BLaER1 (cell line): ENCODE measurements at regions not wholly inside any gene's neighbourhood (a gene's known extent, or its start where the extent isn't known, plus 50 kb on each side); places are given as distances from the start of the nearest gene placed in this dataset.

Experiments used
- H3K27ac ChIP-seq: shearing (Covaris generic); formaldehyde crosslinking; 2 replicates; pipeline ENCODE4 v1.8.1; 2022
- H3K27me3 ChIP-seq: shearing (Covaris generic); formaldehyde crosslinking; 2 replicates; pipeline ENCODE4 v1.8.1; 2022
- H3K36me3 ChIP-seq: shearing (Covaris generic); formaldehyde crosslinking; 2 replicates; pipeline ENCODE4 v1.8.1; 2022
- H3K4me1 ChIP-seq: shearing (Covaris generic); formaldehyde crosslinking; 2 replicates; pipeline ENCODE4 v1.8.1; 2022
- H3K4me2 ChIP-seq: shearing (Covaris generic); formaldehyde crosslinking; 2 replicates; pipeline ENCODE4 v1.8.1; 2022
- H3K4me3 ChIP-seq: shearing (Covaris generic); formaldehyde crosslinking; 2 replicates; pipeline ENCODE4 v1.8.1; 2022
- H3K9ac ChIP-seq: shearing (Covaris generic); formaldehyde crosslinking; 2 replicates; pipeline ENCODE4 v1.8.1; 2022
- H3K9me3 ChIP-seq: shearing (Covaris generic); formaldehyde crosslinking; 2 replicates; pipeline ENCODE4 v1.8.1; 2022
- H4K20me1 ChIP-seq: shearing (Covaris generic); formaldehyde crosslinking; 2 replicates; pipeline ENCODE4 v1.8.1; 2022
- Cebpa-rat ChIP-seq: shearing (Covaris generic); IDR thresholded peaks from 2 replicates; pipeline ENCODE4 v1.8.1; 2022

- Histone ChIP-seq H3K9me3 (peaks cover 13% of the 10 kb centered on the region; the same call in 1 of the 2 replicates), H3K4me1 (peaks cover 21% of the 10 kb centered on the region), H3K36me3 (no peaks in the 10 kb centered on the region), H3K27ac (peak overlapping the region; percentile 72), H3K4me3 (no peak overlapping the region), H3K4me2 (peak overlapping the region; percentile 71), H3K9ac (no peak overlapping the region), H4K20me1 (no peaks in the 10 kb centered on the region), H3K27me3 (no peaks in the 10 kb centered on the region)
- no peak for TF ChIP-seq Cebpa-rat
Measured at GRCh38 chr13:90237852-90238251, 1109.6 kb upstream of the MIR17HG start.

DNA sequence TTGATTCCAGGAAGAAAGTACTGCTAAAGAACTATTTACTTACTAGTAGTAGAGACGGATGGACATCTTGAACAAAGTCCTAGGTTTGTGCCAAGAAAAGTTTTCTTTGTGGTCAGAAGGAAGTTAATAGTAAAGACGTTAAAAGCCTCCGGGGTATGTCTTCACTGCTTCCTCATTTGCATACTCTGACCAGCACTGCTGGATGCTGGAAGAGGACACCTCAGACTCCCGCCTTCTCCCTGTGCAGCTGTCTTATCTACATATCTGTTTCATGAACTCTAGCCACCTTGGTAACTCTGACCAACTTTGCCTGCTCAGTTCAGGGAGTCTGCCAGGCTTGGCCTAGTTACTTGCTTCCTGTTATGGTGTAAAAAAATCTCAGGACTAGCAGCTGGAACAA lies 1109.1 kb upstream of the MIR17HG start:
- H3K4me3 ChIP-seq, result peak overlapping the region; percentile 48; the same call in 1 of the 2 replicates
- H4K20me1 ChIP-seq, result no peaks in the 10 kb centered on the region
- H3K9me3 ChIP-seq, result peaks cover 13% of the 10 kb centered on the region; the same call in 1 of the 2 replicates
- no peaks in the 10 kb centered on the region for H3K27me3 ChIP-seq
- peak overlapping the region; percentile 61; the same call in 1 of the 2 replicates for H3K9ac ChIP-seq
- no peaks in the 10 kb centered on the region for H3K36me3 ChIP-seq
- no peak for TF ChIP-seq Cebpa-rat
- peaks cover 21% of the 10 kb centered on the region for H3K4me1 ChIP-seq
- peak overlapping the region; percentile 71 for H3K4me2 ChIP-seq
- H3K27ac ChIP-seq, result peak overlapping the region; percentile 72

DNA sequence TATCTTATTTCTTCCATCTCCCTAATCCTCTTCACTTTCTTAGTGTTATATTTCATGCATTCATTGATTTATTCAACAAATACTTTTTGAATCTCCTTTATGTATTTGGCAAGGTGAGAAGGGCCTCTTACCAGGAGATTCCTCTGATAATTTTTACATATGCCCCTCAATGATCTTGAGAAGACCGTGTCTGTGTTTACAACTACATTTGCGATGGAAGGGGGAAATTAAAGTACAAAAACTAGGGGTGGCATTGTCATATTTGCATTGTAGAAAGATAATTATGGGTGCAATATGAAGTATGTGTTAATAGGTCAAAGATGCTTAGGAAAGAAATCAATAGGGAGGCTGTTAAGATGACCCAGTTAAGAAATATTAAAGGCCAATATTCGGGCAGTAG lies 1108.4 kb upstream of the MIR17HG start:
- peaks cover 21% of the 10 kb centered on the region for H3K4me1 ChIP-seq
- peak overlapping the region; percentile 72 for H3K27ac ChIP-seq
- H3K4me2 ChIP-seq, result peak overlapping the region; percentile 71
- no peak overlapping the region for H3K9ac ChIP-seq
- H4K20me1 ChIP-seq, result no peaks in the 10 kb centered on the region
- H3K9me3 ChIP-seq, result peaks cover 13% of the 10 kb centered on the region; the same call in 1 of the 2 replicates
- H3K36me3 ChIP-seq, result no peaks in the 10 kb centered on the region
- no peak for TF ChIP-seq Cebpa-rat
- no peaks in the 10 kb centered on the region for H3K27me3 ChIP-seq
- H3K4me3 ChIP-seq, result no peak overlapping the region

DNA sequence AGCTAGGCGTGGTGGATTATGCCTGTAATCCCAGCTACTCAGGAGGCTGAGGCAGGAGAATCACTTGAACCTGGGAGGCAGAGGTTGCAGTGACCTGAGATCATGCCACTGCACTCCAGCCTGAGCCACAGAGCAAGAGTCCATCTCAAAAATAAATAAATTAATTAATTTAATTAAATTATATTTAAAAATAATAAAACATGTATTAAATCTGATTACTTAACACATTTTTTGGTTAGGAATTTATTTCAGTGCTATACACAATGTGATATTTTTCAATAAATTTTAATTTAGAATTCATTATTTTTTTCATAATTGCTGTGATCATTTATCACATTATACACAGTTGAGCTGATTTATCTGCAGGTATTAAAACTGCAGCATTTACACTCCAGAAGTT lies 1101.5 kb upstream of the MIR17HG start:
- H3K9me3 ChIP-seq, result peaks cover 15% of the 10 kb centered on the region; the same call in 1 of the 2 replicates
- no peaks in the 10 kb centered on the region for H3K4me1 ChIP-seq
- no peak overlapping the region for H3K4me3 ChIP-seq
- no peaks in the 10 kb centered on the region for H3K36me3 ChIP-seq
- H3K27me3 ChIP-seq, result no peaks in the 10 kb centered on the region
- H3K27ac ChIP-seq, result no peak overlapping the region
- no peak overlapping the region for H3K4me2 ChIP-seq
- no peak for TF ChIP-seq Cebpa-rat
- H4K20me1 ChIP-seq, result no peaks in the 10 kb centered on the region
- H3K9ac ChIP-seq, result no peak overlapping the region

DNA sequence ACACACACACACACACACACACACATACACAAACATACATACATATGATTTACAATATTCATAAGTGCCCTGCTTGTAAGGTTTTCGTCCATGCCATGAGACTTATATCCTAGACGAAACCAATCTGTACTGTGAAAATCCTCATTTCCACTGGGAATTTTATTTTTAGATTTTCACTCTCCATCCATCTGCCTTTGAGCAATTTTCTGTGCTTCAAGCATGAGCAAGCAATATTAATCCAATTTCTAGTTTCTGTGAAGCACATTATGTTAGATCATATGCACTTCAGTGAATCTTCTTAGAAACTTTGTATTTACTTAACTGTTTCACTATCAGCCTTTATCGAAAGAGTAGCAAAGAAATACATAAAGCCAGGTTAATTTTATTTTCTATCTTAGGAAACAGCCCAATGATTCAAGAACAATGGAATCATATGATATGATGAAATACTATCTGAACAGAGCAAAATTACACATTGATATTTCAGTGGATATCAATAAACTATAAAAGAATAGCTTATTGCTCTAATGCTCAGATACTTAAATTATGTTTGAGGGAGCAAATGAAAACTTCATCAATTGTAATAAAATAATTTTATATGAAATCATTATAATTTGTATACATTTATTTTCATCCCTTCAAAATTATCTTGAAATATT lies 1100.7 kb upstream of the MIR17HG start:
- Histone ChIP-seq H3K27ac (no peak overlapping the region), H3K4me2 (no peak overlapping the region), H3K4me1 (no peaks in the 10 kb centered on the region), H3K9ac (no peak overlapping the region), H4K20me1 (no peaks in the 10 kb centered on the region), H3K27me3 (no peaks in the 10 kb centered on the region), H3K36me3 (no peaks in the 10 kb centered on the region), H3K4me3 (no peak overlapping the region), H3K9me3 (peaks cover 22% of the 10 kb centered on the region)
- no peak for TF ChIP-seq Cebpa-rat

DNA sequence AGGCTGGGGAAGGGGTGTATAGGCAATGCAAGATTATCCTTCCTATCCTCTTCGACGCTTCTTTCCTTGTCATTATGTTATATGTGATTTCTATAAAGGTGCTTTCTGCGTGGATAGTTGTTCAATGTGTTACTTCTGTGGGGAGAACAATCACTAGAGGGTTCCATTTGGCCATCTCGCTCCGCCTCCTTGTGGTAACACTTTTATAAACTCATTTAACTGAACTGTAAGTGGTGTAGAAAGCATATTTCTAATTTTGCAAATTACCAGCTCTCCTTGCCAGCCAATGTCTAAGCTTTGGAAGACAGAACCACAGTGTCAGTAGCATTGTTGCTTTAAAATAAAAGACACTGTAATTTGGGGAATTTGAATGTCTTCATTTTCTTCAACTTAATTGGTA lies 1093.7 kb upstream of the MIR17HG start:
- H3K27ac ChIP-seq, result no peak overlapping the region
- TF ChIP-seq Cebpa-rat, result no peak
- no peaks in the 10 kb centered on the region for H3K27me3 ChIP-seq
- no peaks in the 10 kb centered on the region for H3K36me3 ChIP-seq
- peaks cover 25% of the 10 kb centered on the region for H3K4me1 ChIP-seq
- no peak overlapping the region for H3K9ac ChIP-seq
- H3K4me3 ChIP-seq, result no peak overlapping the region
- H3K4me2 ChIP-seq, result no peak overlapping the region
- H3K9me3 ChIP-seq, result peaks cover 43% of the 10 kb centered on the region
- no peaks in the 10 kb centered on the region for H4K20me1 ChIP-seq

DNA sequence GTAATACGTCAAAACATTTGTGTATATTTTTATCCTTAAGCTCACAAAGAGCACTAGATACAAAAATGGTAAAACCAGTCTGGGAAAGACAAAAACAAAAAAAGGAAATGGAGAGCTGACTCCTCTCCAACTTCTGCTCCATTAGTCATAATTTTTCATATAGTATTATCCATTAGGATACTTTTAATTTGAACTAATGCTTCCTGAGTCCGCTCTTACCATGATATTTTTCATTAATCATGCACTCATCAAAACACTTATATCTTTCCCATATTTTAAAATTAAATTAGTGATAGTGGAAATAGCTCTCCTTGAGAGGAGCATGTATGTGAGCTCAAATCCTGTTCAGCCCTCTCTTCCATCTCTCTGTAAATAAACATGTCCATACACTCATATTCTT lies 1093.0 kb upstream of the MIR17HG start:
- H3K9me3 ChIP-seq, result peaks cover 38% of the 10 kb centered on the region

GRCh38 chr13:90256746-90257145 lies 1090.7 kb upstream of the MIR17HG start:
- Histone ChIP-seq H3K4me1 (peaks cover 25% of the 10 kb centered on the region), H3K4me3 (no peak overlapping the region), H3K4me2 (peak overlapping the region; percentile 48), H3K9me3 (peaks cover 44% of the 10 kb centered on the region), H3K27ac (peak overlapping the region; percentile 47; the same call in 1 of the 2 replicates), H3K36me3 (no peaks in the 10 kb centered on the region), H3K27me3 (no peaks in the 10 kb centered on the region), H3K9ac (no peak overlapping the region), H4K20me1 (no peaks in the 10 kb centered on the region)
- TF ChIP-seq Cebpa-rat, result no peak

More for the DNA sequence above, 1093.0 kb upstream of the MIR17HG start:
- no peaks in the 10 kb centered on the region for H4K20me1 ChIP-seq
- H3K4me1 ChIP-seq, result peaks cover 25% of the 10 kb centered on the region
- no peak overlapping the region for H3K9ac ChIP-seq
- H3K4me3 ChIP-seq, result no peak overlapping the region
- no peaks in the 10 kb centered on the region for H3K36me3 ChIP-seq
- H3K27me3 ChIP-seq, result no peaks in the 10 kb centered on the region
- TF ChIP-seq Cebpa-rat, result no peak
- no peak overlapping the region for H3K27ac ChIP-seq
- no peak overlapping the region for H3K4me2 ChIP-seq

DNA sequence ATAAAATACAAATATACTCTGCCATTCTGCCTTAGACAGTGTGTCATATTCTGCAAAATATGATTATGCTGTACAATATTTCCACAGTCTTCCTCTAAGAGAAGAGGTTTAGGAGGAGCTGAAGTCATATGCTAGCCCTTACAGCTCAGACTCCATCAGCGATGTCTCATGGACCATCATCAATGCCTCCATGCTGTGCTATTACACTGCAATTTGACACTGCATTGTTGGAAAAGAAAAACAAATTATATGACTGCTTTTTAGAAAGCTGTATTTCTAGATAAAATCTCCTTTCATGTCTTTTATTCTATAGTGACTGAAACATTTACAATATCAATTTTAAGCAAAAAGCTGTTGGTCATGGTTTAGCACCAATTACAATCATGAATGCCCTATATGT lies 1089.4 kb upstream of the MIR17HG start:
- TF ChIP-seq Cebpa-rat, result no peak
- H3K27ac ChIP-seq, result no peak overlapping the region
- H3K4me1 ChIP-seq, result peaks cover 25% of the 10 kb centered on the region
- no peak overlapping the region for H3K9ac ChIP-seq
- H4K20me1 ChIP-seq, result no peaks in the 10 kb centered on the region
- peaks cover 37% of the 10 kb centered on the region for H3K9me3 ChIP-seq
- H3K4me3 ChIP-seq, result no peak overlapping the region
- H3K4me2 ChIP-seq, result peak overlapping the region; percentile 48
- H3K36me3 ChIP-seq, result no peaks in the 10 kb centered on the region
- no peaks in the 10 kb centered on the region for H3K27me3 ChIP-seq

DNA sequence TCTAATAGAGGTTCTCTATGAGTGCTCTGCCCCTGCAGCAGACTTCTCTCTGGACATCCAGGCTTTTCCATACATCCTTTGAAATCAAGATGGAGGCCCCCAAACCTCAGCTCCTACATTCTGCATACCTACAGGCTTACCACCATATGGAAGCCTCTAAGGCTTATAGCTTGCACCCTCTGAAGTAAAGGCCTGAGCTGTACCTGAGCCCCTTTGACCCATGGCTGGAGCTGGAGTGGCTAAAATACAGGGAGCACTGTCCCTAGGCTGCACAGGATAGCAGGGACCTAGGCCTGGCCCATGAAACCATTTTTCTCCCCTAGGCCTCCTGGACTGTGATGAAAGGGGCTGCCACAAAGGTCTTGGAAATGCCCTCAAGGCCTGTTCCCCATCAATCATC lies 1086.1 kb upstream of the MIR17HG start:
- Histone ChIP-seq H3K9ac (no peak overlapping the region), H3K36me3 (no peaks in the 10 kb centered on the region), H3K27ac (no peak overlapping the region), H3K27me3 (no peaks in the 10 kb centered on the region), H4K20me1 (no peaks in the 10 kb centered on the region), H3K4me2 (no peak overlapping the region), H3K4me3 (no peak overlapping the region), H3K9me3 (peaks cover 30% of the 10 kb centered on the region), H3K4me1 (peaks cover 25% of the 10 kb centered on the region)
- no peak for TF ChIP-seq Cebpa-rat
